ENCODE measurements at regions not wholly inside any gene's neighbourhood (a gene's known extent, or its start where the extent isn't known, plus 50 kb on each side); places are given as distances from the start of the nearest gene placed in this dataset.

GRCh38 chr6:98532004-98532403, 302.4 kb upstream of the POU3F2 start:
- TF ChIP-seq ZNF274 (IDR thresholded peaks at IDR 0.05; ENCODE audit: low read depth, low read length) = no peak
- no peak overlapping the region for H3K4me3 ChIP-seq (ENCODE audit: low read length)

- no peak for TF ChIP-seq ZNF274 (IDR thresholded peaks at IDR 0.05; ENCODE audit: low read depth, low read length)
These were observed 294.6 kb upstream of the POU3F2 start for GRCh38 chr6:98539741-98540140.

GRCh38 chr6:98546376-98546775, 288.0 kb upstream of the POU3F2 start:
- no peak overlapping the region for H3K4me3 ChIP-seq (ENCODE audit: low read length)
- no peak for TF ChIP-seq ZNF274 (IDR thresholded peaks at IDR 0.05; ENCODE audit: low read depth, low read length)

More at GRCh38 chr6:98539741-98540140, 294.6 kb upstream of the POU3F2 start:
- no peak overlapping the region for H3K4me3 ChIP-seq (ENCODE audit: low read length)

GRCh38 chr6:98547151-98547550, 287.2 kb upstream of the POU3F2 start:
- TF ChIP-seq ZNF274 (IDR thresholded peaks at IDR 0.05; ENCODE audit: low read depth, low read length) = no peak
- no peak overlapping the region for H3K4me3 ChIP-seq (ENCODE audit: low read length)

GRCh38 chr6:98547634-98548033, 286.7 kb upstream of the POU3F2 start:
- no peak for TF ChIP-seq ZNF274 (IDR thresholded peaks at IDR 0.05; ENCODE audit: low read depth, low read length)

GRCh38 chr6:98548301-98548700, 286.1 kb upstream of the POU3F2 start:
- TF ChIP-seq ZNF274 (IDR thresholded peaks at IDR 0.05; ENCODE audit: low read depth, low read length) = no peak
- H3K4me3 ChIP-seq (ENCODE audit: low read length) = no peak overlapping the region

More at GRCh38 chr6:98547634-98548033, 286.7 kb upstream of the POU3F2 start:
- no peak overlapping the region for H3K4me3 ChIP-seq (ENCODE audit: low read length)

- H3K4me3 ChIP-seq (ENCODE audit: low read length) = no peak overlapping the region
- TF ChIP-seq ZNF274 (IDR thresholded peaks at IDR 0.05; ENCODE audit: low read depth, low read length) = no peak
These were observed 274.0 kb upstream of the POU3F2 start for GRCh38 chr6:98560418-98560817.

- TF ChIP-seq ZNF274 (IDR thresholded peaks at IDR 0.05; ENCODE audit: low read depth, low read length) = no peak
- no peak overlapping the region for H3K4me3 ChIP-seq (ENCODE audit: low read length)
These were observed 273.5 kb upstream of the POU3F2 start for GRCh38 chr6:98560841-98561240.

GRCh38 chr6:98566126-98566525, 268.2 kb upstream of the POU3F2 start:
- TF ChIP-seq ZNF274 (IDR thresholded peaks at IDR 0.05; ENCODE audit: low read depth, low read length) = no peak
- no peak overlapping the region for H3K4me3 ChIP-seq (ENCODE audit: low read length)

GRCh38 chr6:98572579-98572978, 261.8 kb upstream of the POU3F2 start:
- TF ChIP-seq ZNF274 (IDR thresholded peaks at IDR 0.05; ENCODE audit: low read depth, low read length) = no peak
- no peak overlapping the region for H3K4me3 ChIP-seq (ENCODE audit: low read length)

GRCh38 chr6:98574984-98575383, 259.4 kb upstream of the POU3F2 start:
- H3K4me3 ChIP-seq (ENCODE audit: low read length) = no peak overlapping the region
- no peak for TF ChIP-seq ZNF274 (IDR thresholded peaks at IDR 0.05; ENCODE audit: low read depth, low read length)

GRCh38 chr6:98576791-98577190, 257.6 kb upstream of the POU3F2 start:
- TF ChIP-seq ZNF274 (IDR thresholded peaks at IDR 0.05; ENCODE audit: low read depth, low read length) = no peak
- no peak overlapping the region for H3K4me3 ChIP-seq (ENCODE audit: low read length)

GRCh38 chr6:98578016-98578415, 256.4 kb upstream of the POU3F2 start:
- no peak overlapping the region for H3K4me3 ChIP-seq (ENCODE audit: low read length)
- TF ChIP-seq ZNF274 (IDR thresholded peaks at IDR 0.05; ENCODE audit: low read depth, low read length) = no peak

GRCh38 chr6:98579079-98579478, 255.3 kb upstream of the POU3F2 start:
- no peak for TF ChIP-seq ZNF274 (IDR thresholded peaks at IDR 0.05; ENCODE audit: low read depth, low read length)
- H3K4me3 ChIP-seq (ENCODE audit: low read length) = no peak overlapping the region

GRCh38 chr6:98579941-98580340, 254.4 kb upstream of the POU3F2 start:
- H3K4me3 ChIP-seq (ENCODE audit: low read length) = no peak overlapping the region
- no peak for TF ChIP-seq ZNF274 (IDR thresholded peaks at IDR 0.05; ENCODE audit: low read depth, low read length)

- H3K4me3 ChIP-seq (ENCODE audit: low read length) = no peak overlapping the region
- TF ChIP-seq ZNF274 (IDR thresholded peaks at IDR 0.05; ENCODE audit: low read depth, low read length) = no peak
These were observed 252.7 kb upstream of the POU3F2 start for GRCh38 chr6:98581705-98582104.

Measured in GM08714 (cell line).